Anterior cingulate cortex (tissue), 58 donors: ENCODE measurements at regions not wholly inside any gene's neighbourhood (a gene's known extent, or its start where the extent isn't known, plus 50 kb on each side); places are given as distances from the start of the nearest gene placed in this dataset.

ENCODE experiments used
- DNase-seq, 58 donors: peaks; one replicate each; lab custom pipeline; 2025; lab: John Stamatoyannopoulos, UW

DNA sequence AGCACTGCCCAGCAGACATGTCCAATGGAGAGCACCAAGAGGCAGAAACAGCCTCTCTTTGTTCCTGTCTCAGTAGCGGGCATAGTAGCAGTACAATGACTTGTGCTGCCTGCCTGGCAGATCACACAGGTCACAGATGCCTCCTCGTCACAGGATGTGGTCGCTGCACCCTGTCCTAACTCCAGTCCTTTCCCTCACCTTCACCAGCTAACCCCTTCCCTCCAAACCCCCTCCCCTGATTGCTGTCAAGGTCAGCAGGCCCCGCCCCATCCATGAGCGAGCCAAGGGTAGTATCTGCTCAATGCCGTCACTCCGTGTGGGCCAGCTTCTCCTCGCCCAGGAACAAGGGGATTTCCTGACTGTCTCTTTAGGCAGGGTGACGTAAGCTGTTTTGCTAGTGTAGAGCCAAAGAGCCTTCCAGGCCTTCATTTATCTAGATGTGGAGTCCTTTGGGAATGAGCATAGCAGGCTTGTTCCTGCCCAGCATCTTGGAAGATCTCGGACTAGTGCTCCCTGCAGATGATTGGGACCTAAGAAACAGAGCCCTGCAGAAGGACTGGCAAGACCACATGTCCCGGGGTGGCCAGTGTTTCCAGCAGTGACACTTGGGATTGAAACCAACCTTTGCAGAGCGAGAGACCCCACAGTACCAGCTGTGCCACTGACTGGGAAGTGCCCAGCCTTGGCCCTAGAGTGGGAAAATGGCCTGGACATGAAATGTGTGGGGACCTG, 75.9 kb upstream of the TNRC6C start:
- peak in 31 of 58 donors; percentile 21 to 83 (median 49) for DNase-seq

DNA sequence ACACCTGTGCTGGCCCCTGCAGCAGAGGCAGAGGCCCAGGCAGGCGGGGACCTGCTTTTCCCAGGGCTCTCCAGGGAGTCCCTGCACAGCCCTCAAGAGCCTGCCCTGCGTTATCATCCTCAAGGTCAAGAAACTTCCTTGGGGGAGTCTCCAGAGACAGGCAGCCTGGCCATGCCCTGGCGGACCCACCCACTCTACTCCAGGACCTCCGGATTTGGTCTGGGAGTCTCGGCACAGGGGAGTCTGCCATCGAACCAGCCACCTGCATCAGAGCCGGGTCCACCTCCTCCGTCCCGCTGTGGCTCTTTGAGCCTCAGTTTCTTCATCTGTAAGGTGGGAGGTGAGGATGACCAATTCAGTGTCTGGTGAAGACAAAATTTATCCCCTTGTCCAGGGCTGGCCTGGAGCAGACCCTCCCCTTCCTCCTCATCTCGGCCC, 75.3 kb upstream of the TNRC6C start:
- no peak for DNase-seq

GRCh38 chr17:77884019-77884418, 74.5 kb upstream of the TNRC6C start:
- DNase-seq: peak; percentile 48 to 95 (median 87)

DNA sequence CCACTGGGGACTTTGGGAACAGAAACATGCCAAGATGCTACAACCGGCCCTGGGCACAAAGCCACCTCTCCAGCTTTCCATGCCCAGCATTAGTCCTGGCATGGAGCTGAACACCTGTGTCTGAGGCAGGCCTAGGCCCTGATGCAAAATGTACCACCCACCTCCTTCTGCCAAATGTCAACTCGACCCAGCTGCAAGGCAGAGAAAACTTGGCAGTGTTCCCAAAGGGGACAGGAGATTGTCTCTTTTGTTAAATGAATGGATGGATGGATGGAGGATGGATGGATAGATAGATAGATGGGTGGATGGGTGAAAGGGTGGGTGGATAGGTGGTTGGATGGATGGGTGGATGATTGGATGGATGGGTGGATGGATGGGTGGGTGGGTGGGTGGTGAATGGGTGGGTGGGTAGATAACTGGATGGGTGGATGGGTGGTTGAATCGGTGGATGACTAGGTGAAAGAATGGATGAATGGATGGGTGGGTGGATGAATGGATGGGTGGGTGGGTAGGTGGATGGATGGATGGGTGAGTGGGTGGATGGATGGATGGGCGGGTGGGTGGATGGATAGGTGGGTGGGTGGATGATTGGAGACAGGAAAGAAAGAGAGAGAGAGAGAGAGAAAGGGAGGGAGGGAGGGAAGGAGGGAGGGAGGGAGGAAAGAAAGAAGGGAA, 73.4 kb upstream of the TNRC6C start:
- no peak for DNase-seq

- DNase-seq: no peak
Measured at GRCh38 chr17:77885678-77886386, 72.7 kb upstream of the TNRC6C start.

GRCh38 chr17:77886387-77886728, 72.1 kb upstream of the TNRC6C start:
- DNase-seq: peak in 1 of 58 donors; percentile 36

- no peak for DNase-seq
Measured at GRCh38 chr17:77887110-77887463, 71.4 kb upstream of the TNRC6C start.

DNA sequence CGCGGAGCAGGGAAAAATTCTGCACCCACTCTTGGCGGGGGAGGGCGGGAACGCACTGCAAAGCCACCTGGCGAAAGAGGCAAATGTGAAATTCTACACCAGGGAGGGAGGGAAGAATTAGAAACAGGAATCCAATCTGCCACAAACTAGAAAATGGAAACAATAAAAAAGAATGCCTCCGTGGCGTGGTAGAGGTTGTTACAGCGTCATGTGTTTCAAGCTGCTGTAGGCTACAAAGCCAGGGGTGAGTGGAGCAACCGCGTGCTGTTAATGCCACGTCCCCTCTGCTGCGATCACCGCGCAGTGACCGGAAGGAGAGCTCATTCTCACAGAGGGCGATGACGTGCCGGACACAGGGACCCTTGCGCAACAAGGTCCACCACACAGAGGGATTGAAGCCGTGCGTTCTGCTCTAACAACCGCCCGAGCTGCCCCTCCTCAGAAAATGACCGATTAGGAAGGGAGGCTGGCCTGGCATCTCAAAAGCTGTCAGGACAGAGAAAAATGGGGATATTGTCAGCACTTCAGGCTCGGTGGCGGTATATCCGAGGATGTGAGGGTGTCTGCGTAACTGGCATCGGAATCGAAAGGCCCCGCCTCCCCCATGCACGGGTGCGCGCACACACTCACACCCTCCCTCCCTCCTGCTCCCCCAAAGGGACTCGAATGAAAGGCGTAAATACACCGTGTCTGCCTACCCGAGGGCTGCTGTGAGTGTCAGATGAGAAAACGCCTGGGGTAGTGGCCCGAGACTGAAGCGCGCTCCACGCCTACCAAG, 70.8 kb upstream of the TNRC6C start:
- peak in 49 of 58 donors; percentile 27 to 89 (median 61) for DNase-seq

GRCh38 chr17:77888242-77889134, 70.0 kb upstream of the TNRC6C start:
- DNase-seq: no peak

DNA sequence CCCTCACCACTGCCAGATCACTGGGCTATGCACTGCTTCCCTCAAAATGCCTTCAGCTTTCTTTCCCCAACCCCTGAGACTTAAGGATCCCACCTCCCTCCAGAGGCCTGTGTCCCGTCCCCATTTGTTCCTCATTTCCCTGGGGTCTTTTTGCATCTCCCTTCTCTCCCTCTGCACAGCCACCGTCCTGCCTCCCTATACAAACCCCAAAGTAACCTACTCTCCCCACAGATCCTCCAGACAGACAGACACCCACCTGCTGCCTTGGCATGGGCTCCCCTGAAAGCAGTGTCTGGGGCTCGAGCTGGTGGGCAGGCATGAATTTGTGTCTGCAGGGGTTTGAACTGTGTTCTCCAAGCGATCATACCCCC, 69.4 kb upstream of the TNRC6C start:
- DNase-seq: no peak

DNA sequence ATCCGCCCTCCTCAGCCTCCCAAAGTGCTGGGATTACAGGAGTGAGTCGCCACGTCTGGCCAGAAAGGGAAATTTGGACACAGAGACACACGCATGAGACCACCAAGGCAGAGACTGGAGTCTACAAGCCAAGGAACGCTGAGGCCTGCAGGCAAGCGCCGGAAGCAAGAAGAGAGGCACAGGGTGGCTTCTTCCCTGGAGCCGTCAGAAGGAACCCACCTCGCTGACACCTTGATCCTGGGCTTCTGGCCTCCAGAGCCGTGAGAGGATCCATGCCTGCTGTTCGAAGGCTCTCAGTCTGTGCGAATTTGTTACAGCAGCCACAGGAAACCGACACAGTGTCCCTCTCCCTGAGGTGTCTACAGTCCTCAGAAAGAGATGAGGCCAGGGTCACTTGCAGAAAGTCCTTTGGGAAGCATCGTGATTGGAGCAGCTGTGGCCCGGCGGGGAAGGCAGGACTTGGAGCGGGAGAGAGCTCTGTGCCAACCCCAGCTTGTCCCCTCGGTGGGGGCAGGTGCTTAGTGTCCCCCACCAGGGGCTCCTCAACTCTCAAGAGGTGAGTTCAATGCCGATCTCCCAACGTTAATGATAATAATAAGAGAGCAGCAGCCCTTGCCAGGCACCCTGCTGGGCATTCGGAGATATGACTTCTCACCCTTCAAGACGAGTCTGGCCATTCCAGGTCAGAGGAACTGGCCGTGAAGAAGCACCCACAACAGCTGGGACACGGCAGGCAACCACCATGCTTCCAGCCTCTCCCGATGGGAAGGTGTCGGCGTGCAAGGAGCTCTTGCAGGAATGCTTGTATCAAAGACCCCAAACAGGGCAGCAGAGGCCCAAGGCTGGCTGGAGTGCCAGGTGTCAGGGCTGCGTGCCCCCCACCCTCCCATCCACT, 68.4 kb upstream of the TNRC6C start:
- no peak for DNase-seq

- no peak for DNase-seq
Measured at GRCh38 chr17:77890771-77891170, 67.7 kb upstream of the TNRC6C start.

GRCh38 chr17:77891602-77892001, 66.9 kb upstream of the TNRC6C start:
- no peak for DNase-seq

DNA sequence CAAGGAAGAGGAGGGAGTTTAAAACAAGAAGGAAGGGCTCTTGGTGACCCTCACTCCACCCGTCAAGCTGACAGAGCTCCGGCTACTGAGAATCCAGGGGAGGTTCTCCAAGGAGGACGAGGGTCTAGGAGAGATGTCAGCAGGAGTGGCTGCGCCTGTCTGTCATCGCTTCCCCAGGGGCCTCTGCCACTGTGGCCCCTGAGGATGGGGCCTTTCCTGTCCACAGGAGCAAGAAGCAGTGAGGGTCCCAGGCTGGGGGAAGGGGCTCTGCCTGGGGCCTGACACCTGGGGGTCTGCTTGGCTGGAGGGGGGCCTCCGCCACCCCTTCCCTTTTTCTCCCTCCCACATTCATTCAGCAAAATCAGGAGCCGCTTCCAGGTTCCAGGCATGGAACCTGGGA, 66.5 kb upstream of the TNRC6C start:
- DNase-seq: no peak

DNA sequence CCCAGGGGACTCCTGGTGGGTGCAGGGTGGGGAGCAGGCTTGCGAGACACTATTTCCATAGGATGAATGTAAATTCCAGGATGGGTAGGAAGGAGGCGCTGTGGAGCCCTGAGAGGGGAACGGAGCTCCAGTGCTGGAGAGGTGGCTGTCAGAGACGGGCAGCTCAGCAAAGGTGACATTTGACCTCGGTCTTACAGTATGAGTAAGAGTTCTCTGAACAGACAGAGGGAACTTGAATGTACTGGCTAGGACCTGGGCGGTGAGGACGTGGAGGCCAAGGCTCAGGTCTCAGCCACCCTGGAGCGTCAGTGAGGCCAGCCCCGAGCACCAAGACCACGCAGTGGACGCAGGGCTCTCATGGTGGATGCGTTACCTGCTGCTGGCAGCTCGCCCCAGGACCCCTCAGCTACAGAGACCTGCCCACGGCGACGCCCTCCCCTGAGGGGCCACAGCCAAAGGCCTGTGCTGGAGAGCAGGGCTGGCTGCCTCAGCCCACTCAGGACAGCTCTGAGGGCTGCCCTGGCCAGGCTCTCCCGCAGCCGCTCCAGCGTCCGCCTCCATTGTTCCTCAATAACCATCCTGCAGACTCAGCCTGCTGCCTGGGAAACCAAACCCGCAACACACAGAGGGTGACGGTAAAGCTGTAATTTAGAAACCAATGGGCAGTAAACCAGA, 65.9 kb upstream of the TNRC6C start:
- DNase-seq: no peak

GRCh38 chr17:77893144-77894044, 65.1 kb upstream of the TNRC6C start:
- DNase-seq: no peak
